HG03025 (cell line): ENCODE measurements at regions not wholly inside any gene's neighbourhood (a gene's known extent, or its start where the extent isn't known, plus 50 kb on each side); places are given as distances from the start of the nearest gene placed in this dataset.

Source experiments
- ATAC-seq: cut with Tn5 transposase; IDR thresholded peaks from one replicate; pipeline ENCODE4 v1.9.1; 2021; ENCODE audit warnings: mild to moderate bottlenecking, moderate library complexity; ENCODE audit not compliant: unreplicated experiment, low FRiP score

DNA sequence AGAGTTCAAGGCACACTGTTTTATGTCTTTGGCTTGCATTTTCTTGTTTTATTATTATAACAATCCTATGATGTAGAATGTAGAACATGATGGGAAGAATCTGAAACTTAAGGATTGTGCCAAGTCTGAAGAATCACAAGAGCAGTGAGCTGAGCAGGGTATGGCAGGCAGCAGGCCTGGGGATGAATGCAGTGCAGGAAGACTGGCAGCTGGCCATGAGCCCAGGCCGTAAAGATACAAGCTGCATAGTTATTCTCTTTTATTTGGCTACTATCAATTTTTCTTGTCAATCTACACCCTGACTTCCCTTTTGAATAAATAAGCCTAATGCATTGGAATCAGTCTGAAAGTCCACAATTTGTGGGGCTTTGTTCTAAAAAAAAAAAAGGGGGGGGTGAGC lies 89.6 kb upstream of the ARPP21 start:
- ATAC-seq, result no peak

DNA sequence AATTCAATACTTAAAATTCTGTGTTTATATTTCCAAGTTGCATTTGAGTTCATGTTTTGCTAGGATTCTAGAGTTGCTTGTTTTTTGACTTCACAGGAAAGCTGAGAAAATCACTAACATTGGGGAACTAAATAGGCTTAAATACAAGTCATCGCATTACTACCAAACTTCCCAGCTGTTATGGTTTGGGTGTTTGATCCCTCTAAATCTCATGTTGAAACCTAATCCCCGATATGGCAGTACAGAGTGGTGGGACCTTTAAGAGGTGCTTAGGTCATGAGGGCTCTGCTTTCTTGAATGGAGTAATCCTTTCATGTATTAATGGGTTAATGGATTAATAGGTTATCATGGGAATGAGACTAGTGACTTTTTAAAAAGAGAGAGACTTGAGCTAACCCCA lies 77.2 kb upstream of the ARPP21 start:
- no peak for ATAC-seq

DNA sequence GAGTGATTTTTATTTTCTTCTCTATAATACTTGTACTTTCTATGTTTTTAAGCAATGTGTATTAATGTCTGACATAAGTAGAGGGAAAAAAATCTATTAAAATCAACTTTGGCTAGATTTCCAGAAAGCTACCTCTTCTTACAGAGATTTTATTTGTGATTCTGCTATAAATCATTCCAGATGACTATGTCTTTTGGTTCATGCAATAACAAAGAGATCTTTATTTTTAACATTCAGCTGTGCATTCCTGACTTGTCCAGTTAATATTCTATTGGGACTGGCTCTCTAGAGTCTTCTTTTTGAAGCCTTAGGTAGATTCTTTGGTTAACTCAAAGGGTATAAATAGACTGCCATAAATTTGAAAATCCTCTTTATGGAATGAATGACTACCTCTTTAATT lies 74.3 kb upstream of the ARPP21 start:
- ATAC-seq, result no peak
